ENCODE measurements at regions not wholly inside any gene's neighbourhood (a gene's known extent, or its start where the extent isn't known, plus 50 kb on each side); places are given as distances from the start of the nearest gene placed in this dataset.
"Not testable (repeated sequence)": the region's sequence is repeated elsewhere in the genome, so short reads cannot be mapped to it uniquely, and the experiment has no call there.

- no peak for DNase-seq
Measured at GRCh38 chr22:26811647-26811992, 154.2 kb downstream of the MIAT start.

GRCh38 chr22:26812731-26813130, 155.3 kb downstream of the MIAT start:
- DNase-seq = no peak

DNA sequence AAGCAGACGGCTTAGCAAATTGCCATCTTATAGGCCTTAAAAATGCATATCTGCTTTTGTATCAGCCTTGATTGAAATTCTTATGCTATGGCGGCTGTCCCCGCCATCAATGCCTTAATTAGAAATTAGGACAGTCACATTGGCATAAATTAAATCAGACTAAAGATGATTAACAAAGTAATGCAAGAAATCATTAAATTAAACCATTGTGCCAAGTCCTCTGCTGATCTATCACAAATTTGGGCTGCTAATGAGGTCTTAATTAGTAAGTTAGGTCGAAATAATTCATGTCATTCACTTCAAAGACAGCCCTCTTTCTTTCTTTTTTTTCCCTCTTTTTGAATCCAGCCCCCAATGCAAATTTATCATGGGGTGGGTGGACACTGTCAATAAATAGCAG, 159.3 kb downstream of the MIAT start:
- DNase-seq = no peak

DNA sequence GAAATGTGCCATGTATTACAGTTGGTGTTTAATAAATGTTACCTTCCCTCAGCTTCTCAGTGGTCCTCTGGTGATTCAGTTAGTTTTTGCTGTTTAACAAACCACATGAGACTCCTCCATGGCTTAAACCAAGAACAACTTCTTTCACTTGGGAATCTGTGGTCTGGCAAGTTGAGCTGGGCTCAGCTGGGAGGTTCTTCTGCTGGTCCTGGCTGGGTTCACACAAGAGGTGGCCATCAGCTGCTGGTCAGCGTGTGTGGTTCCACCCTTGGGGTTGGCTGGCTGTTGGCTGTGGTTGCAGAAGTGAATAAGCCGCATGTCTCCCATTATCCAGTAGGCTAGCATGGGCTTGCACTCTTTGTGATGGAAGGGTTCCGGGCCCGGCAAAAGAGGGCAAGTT, 160.5 kb downstream of the MIAT start:
- no peak for DNase-seq

GRCh38 chr22:26821854-26822253, 164.5 kb downstream of the MIAT start:
- DNase-seq = no peak

DNA sequence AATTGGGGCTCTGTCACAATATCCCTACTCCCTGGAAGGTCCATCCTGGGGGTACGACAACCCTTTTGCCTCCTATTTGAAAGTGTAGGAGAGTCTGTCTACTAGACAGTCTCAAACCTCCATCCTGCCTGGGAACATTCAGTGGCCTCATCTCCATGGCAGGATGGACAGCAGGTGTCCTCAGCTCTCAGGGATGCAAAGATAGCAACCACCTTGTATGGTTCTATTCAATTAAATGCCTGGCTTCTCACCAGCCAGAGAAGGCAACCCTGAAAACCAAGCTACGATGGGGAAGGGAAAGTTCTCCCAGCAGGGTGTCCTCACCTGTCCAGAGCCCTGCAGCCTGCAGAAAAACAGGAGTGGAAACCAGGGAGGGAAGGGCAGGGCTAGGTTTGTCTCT, 164.9 kb downstream of the MIAT start:
- no peak for DNase-seq

- DNase-seq = no peak
Measured at GRCh38 chr22:26823966-26824365, 166.6 kb downstream of the MIAT start.

DNA sequence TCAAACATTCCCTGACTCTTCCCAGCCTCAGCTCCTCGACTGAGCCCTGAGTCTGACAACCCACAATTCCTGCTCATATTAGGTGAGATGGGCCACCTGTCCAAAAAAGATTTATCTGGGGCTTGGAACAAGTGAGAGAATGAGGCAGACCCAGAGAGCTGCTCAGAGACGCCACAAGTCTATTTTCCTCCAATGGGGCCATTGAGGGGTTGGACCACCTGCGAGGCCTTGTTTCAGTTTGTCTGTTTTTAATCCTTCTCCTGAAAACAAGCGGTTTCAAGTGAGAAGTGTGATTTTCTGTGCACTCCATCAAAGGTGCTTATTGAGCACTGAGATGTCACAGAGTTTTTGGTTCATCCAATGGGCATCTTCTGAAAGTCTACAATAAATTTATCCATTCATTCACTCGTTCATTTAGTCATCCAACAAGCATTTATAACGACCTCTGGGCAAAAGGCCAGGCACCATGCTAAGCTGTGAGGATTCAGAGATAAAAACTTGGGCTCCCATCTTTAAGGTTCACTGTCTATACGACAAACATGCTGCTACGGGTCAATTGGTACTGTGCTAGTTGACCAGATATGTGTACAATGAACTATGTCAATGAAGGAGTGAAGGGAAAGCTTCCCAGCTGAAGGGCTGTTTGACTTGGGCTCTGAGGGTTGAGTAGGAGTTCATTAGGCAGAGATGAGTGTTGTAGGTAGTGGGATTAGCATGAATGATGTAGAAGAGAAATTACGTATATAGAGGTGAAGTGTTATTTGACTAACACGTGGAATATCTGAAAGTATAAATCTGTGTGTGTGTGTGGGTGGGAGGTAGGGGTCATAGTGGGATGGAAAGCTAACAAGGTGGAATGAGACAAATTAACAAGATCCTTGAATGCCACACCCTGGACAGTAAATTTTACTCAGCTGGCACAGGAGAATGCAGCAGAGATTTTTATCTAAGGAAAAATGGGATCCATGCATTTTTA, 168.9 kb downstream of the MIAT start:
- DNase-seq = no peak

DNA sequence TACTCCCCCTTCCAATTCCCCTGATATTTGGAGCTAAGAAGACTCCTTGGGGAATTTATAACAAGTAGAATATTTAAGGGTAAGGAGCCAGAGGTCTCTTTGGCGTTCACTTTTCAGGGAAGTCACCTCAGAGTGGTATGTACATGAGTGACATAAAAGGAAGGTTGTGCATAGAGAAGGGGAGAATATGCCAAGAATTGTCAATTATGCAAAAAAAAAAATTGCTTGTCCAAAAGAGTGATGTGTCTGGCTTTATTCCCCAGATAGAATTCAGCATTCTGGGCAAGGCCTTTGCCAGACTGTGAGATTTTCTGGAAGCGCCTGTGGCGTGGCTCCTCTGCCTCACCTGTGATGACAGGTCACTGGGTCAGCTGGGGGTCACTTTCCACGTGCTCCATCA, 170.2 kb downstream of the MIAT start:
- no peak for DNase-seq

DNA sequence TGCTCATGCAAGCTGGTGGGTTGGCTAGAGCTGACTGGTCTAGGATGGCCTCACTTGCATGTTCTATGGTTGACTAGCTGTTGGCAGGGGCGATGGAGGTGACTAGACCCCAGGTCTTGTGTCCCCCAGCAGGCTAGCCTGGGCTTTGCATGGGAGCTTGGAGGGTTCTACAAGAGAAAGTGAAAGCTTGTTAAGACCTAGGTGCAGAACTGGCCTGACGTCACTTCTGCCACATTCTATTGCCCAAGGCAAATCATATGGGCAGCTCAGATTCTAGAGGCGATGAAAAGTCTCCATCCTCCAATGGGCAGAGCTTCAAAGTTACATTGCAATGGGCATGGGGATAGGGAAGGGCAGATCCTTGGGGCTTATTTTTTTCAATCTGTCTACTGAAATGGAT, 170.9 kb downstream of the MIAT start:
- peak; percentile 6 for DNase-seq

GRCh38 chr22:26830837-26831236, 173.4 kb downstream of the MIAT start:
- DNase-seq = no peak

DNA sequence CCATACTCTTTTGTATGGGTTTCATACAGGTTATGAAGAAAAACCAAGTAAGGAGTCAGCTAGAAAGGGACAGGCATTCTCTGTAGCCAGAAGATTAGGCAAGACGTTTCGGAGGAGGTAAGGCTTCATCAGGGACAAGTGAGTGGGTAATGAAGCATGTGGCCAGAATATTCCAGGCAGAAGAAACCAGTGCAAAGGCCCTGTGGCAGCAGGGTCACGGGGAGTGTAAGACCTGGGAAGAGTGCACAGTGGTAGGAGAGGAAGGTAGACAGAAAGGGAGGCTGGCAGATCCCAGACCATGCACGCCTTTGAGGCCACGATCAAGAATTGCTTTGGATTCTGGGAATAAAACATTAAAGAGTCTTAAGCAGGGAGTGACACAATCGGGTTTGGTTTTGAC, 177.6 kb downstream of the MIAT start:
- no peak for DNase-seq

DNA sequence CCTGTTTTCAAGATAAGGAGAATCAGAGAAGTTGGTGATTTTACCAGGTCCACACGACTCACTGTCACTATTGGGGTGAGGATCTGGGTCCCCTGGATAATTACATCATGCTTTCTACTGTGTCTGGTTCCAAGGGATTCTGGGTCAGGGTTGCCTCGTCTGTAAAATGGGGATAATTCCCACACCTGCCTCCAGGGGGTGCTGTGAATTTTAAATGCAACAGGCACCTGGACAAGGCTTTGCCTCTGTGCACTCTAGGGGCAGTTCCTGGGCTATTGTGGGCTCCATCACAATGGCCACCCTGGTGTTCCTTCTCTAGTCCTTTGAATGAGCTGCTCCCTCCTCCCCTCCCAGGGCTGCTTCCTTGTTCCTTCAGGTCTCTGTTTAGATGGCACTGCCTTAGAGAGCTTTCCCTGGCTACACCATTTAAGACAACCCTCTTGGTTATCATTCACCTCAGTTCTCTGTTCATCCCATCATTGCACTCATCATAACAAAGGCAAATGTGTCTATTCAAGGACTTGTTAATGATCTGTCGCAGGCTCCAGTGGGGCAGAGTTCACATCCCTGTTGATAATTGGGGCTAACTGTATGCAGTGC, 178.6 kb downstream of the MIAT start:
- peak; percentile 25 for DNase-seq

GRCh38 chr22:26837784-26838470, 180.5 kb downstream of the MIAT start:
- DNase-seq = no peak

DNA sequence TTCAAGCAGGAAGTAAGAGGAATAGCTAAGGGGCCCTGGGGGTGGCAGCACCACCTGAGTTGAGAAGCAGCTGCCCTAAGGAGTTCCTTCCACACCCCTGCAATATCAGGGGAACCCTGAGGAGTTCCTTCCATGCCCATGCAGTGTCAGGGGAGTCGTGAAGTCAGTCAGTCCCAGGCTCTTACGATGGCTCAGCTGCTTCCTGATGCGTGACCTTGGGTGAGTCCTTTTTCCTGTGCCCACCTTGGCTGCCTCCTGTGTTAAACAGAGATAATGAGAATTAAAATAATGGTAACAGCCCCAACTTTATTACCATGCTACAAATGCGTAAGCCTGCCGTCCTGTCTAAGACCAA, 181.1 kb downstream of the MIAT start:
- DNase-seq = no peak

- no peak for DNase-seq
Measured at GRCh38 chr22:26839216-26839615, 181.8 kb downstream of the MIAT start.

- DNase-seq = not testable (repeated sequence)
Measured at GRCh38 chr22:26840770-26841169, 183.4 kb downstream of the MIAT start.

- DNase-seq = no peak
Measured at GRCh38 chr22:26842103-26842502, 184.7 kb downstream of the MIAT start.

DNA sequence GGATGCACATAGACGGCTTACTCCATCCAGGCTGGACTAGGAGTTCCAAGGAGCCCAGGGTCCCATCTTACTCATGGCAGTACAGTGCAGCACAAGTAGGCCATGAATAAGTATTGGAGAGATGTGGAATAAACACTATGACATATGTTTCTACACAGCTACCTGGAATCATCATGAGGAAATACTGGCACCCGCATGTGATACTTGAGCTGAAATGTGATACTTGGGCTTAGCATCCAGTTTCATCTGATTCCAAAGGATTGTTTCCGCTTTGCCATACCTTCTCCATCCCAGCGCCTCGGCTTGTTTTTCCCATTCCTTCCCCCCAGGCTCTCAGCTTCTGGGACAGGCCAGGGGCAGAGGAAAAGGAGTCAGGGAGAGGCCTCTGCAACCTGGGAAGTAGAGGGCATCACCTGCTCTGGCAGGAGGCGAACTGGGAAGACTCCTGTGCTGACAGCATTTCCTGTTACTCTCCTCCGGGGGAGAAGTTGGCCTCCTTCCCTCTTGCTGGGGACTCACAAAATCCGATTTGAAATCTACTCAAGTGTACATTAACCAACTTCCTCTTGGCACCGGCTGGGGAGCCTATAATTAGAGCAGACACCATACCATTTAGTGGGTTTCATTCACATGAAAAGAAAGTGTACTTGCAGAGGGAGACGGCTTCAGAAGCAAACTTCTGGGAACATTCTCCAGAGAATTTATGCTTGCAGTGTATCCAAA, 187.8 kb downstream of the MIAT start:
- DNase-seq = no peak

DNA sequence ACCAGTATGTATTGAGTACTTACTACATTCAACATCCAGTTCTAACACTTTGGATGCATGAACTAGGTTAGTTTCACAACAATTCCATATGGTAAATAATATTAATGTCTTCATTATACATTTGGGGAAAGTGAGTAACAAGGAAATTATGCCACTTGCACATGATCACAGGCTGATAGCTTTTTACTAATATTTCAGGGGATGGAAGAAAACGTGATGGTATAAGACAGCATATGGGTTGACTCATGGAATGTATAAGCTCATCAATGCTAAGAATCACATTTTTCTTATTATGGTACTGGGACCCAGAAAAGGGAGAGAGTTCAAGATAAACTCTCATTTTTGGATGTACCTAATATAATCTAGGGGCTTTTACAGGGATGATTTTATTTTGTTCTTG, 188.7 kb downstream of the MIAT start:
- no peak for DNase-seq

- DNase-seq = peak; percentile 24
Measured at GRCh38 chr22:26846645-26847044, 189.3 kb downstream of the MIAT start.

- DNase-seq = no peak
Measured at GRCh38 chr22:26847046-26847445, 189.7 kb downstream of the MIAT start.

DNA sequence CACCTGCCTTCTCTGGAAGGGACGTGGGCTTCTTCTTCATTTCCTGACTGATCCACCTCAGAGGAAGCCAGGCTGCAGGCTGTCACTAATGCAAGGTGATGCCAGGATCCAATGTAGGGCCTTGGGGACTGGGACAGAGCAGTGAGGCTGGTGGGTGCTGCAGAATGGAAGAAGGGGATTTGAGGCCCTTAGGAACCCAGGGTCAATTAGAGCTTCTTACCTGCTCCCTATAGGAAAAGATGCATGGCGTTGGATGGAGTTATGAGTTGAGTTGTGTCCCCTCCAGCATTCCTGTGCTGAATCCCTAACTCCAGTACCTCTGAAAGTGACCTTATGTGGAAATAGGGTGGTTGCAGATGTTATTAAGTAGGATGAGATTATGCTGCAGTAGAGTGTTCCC, 190.4 kb downstream of the MIAT start:
- DNase-seq = no peak

Data from NK-92 treated with Interleukin-12 subunit alpha and Interleukin-12 subunit beta, amount 100 ng/mL, for 24 hours (cell line).